OCI-LY3 (cell line): ENCODE measurements at regions not wholly inside any gene's neighbourhood (a gene's known extent, or its start where the extent isn't known, plus 50 kb on each side); places are given as distances from the start of the nearest gene placed in this dataset.
"Not testable (repeated sequence)": the region's sequence is repeated elsewhere in the genome, so short reads cannot be mapped to it uniquely, and the experiment has no call there.

Experiments used
- H2AFZ ChIP-seq: fragments of 200-600, 300-600 bp; shearing (Covaris generic); 2 replicates; pipeline ENCODE4 v1.6.0; 2014; ENCODE audit warnings: antibody characterized with exemption, low read depth, low read length
- H3K27ac ChIP-seq: fragments of 200-600, 300-600 bp; sonication (generic); 2 replicates; pipeline ENCODE4 v1.5.1; 2014; ENCODE audit warnings: mild to moderate bottlenecking, low read length, moderate library complexity, mixed read lengths
- H3K27me3 ChIP-seq: fragments of 200-600, 300-600 bp; sonication (generic); 2 replicates; pipeline ENCODE4 v1.6.1; 2014; ENCODE audit warnings: low read depth, low read length, mixed read lengths
- H3K36me3 ChIP-seq: fragments of 200-600, 300-600 bp; sonication (generic); replicated peaks from 2 replicates; pipeline ENCODE3; 2014; ENCODE audit warnings: low read depth, low read length, mixed read lengths
- H3K4me1 ChIP-seq: fragments of 300-600, 200-600 bp; sonication (generic); 2 replicates; pipeline ENCODE4 v1.6.1; 2014; ENCODE audit warnings: low read length, mixed read lengths
- H3K4me2 ChIP-seq: fragments of 200-600, 300-600 bp; sonication (generic); 2 replicates; pipeline ENCODE4 v1.6.1; 2014; ENCODE audit warnings: low read length, mixed read lengths
- H3K4me3 ChIP-seq: fragments of 300-600, 200-600 bp; sonication (generic); 2 replicates; pipeline ENCODE4 v1.5.1; 2014; ENCODE audit warnings: antibody characterized with exemption, mild to moderate bottlenecking, low read length, moderate library complexity
- H3K79me2 ChIP-seq: fragments of 300-600, 200-600 bp; shearing (Covaris generic); 2 replicates; pipeline ENCODE4 v1.6.1; 2014; ENCODE audit warnings: mild to moderate bottlenecking, low read length, mixed read lengths
- H3K9ac ChIP-seq: fragments of 300-600, 200-600 bp; shearing (Covaris generic); 2 replicates; pipeline ENCODE4 v1.6.0; 2014; ENCODE audit warnings: mild to moderate bottlenecking, low read length, moderate library complexity
- H3K9me3 ChIP-seq: fragments of 200-600, 300-600 bp; shearing (Covaris generic); 2 replicates; pipeline ENCODE4 v1.6.1; 2014; ENCODE audit warnings: low read length, mixed read lengths; ENCODE audit not compliant: insufficient read depth
- H4K20me1 ChIP-seq: fragments of 200-600, 300-600 bp; sonication (generic); 2 replicates; pipeline ENCODE4 v1.6.1; 2016; ENCODE audit warnings: low read length, mixed read lengths; ENCODE audit not compliant: insufficient read depth
- CTCF ChIP-seq: fragments of 200-600, 300-600 bp; sonication (generic); IDR thresholded peaks from 2 replicates; pipeline ENCODE4 v1.5.1; 2014; ENCODE audit warnings: antibody characterized with exemption, low read length, low read depth
- EZH2phosphoT487 ChIP-seq: fragments of 200-600 bp; shearing (Covaris generic); IDR thresholded peaks from 2 replicates; pipeline ENCODE4 v1.6.1; 2018; ENCODE audit warnings: antibody characterized with exemption, mixed run types, low read depth

- Histone ChIP-seq H3K79me2 (no peaks in the 10 kb centered on the region), H3K4me3 (no peak overlapping the region), H3K27ac (no peak overlapping the region), H2AFZ (no peak overlapping the region), H4K20me1 (no peaks in the 10 kb centered on the region), H3K9ac (no peak overlapping the region), H3K36me3 (no peaks in the 10 kb centered on the region), H3K4me1 (no peaks in the 10 kb centered on the region), H3K4me2 (no peak overlapping the region), H3K9me3 (no peaks in the 10 kb centered on the region), H3K27me3 (no peaks in the 10 kb centered on the region)
- TF ChIP-seq EZH2phosphoT487: no peak
- no peak for TF ChIP-seq CTCF
These were observed 177.6 kb downstream of the AIPL1 start for GRCh38 chr17:6257336-6257735.

- Histone ChIP-seq H3K27me3 (no peaks in the 10 kb centered on the region), H3K27ac (no peak overlapping the region), H3K4me2 (no peak overlapping the region), H3K4me3 (no peak overlapping the region), H3K79me2 (no peaks in the 10 kb centered on the region), H2AFZ (no peak overlapping the region), H3K36me3 (no peaks in the 10 kb centered on the region), H3K9ac (no peak overlapping the region), H3K4me1 (no peaks in the 10 kb centered on the region), H4K20me1 (no peaks in the 10 kb centered on the region), H3K9me3 (no peaks in the 10 kb centered on the region)
- TF ChIP-seq CTCF: no peak
- no peak for TF ChIP-seq EZH2phosphoT487
These were observed 179.6 kb downstream of the AIPL1 start for GRCh38 chr17:6255322-6255721.

GRCh38 chr17:6254036-6254435, 180.9 kb downstream of the AIPL1 start:
- no peak overlapping the region for H3K4me3 ChIP-seq
- H3K36me3 ChIP-seq: no peaks in the 10 kb centered on the region
- H3K9me3 ChIP-seq: no peaks in the 10 kb centered on the region
- H3K79me2 ChIP-seq: no peaks in the 10 kb centered on the region
- no peak for TF ChIP-seq CTCF
- no peak for TF ChIP-seq EZH2phosphoT487
- no peak overlapping the region for H3K4me2 ChIP-seq
- H3K27me3 ChIP-seq: no peaks in the 10 kb centered on the region
- no peak overlapping the region for H3K27ac ChIP-seq
- no peaks in the 10 kb centered on the region for H3K4me1 ChIP-seq
- no peak overlapping the region for H3K9ac ChIP-seq
- H4K20me1 ChIP-seq: no peaks in the 10 kb centered on the region
- H2AFZ ChIP-seq: no peak overlapping the region

- not testable (repeated sequence) for H3K79me2 ChIP-seq, H3K4me3 ChIP-seq, H2AFZ ChIP-seq, H3K9ac ChIP-seq, H3K4me1 ChIP-seq, H3K4me2 ChIP-seq, H4K20me1 ChIP-seq, H3K36me3 ChIP-seq, H3K27ac ChIP-seq, H3K27me3 ChIP-seq, H3K9me3 ChIP-seq
These were observed 181.5 kb downstream of the WSCD1 start for GRCh38 chr17:6251640-6252039.

GRCh38 chr17:6249732-6250131, 179.6 kb downstream of the WSCD1 start:
- no peak overlapping the region for H3K4me3 ChIP-seq
- H3K27ac ChIP-seq: no peak overlapping the region
- H2AFZ ChIP-seq: no peak overlapping the region
- H3K79me2 ChIP-seq: no peaks in the 10 kb centered on the region
- TF ChIP-seq EZH2phosphoT487: no peak
- TF ChIP-seq CTCF: no peak
- no peak overlapping the region for H3K9ac ChIP-seq
- no peaks in the 10 kb centered on the region for H4K20me1 ChIP-seq
- no peaks in the 10 kb centered on the region for H3K9me3 ChIP-seq
- H3K36me3 ChIP-seq: no peaks in the 10 kb centered on the region
- no peaks in the 10 kb centered on the region for H3K4me1 ChIP-seq
- no peaks in the 10 kb centered on the region for H3K27me3 ChIP-seq
- H3K4me2 ChIP-seq: no peak overlapping the region
